IgD-negative memory B cell (primary cell): ENCODE measurements at regions not wholly inside any gene's neighbourhood (a gene's known extent, or its start where the extent isn't known, plus 50 kb on each side); places are given as distances from the start of the nearest gene placed in this dataset.

ENCODE experiments used
- H3K27ac Mint-ChIP-seq, 3 donors: one replicate each; pipeline ENCODE4 v1.8.0; 2020 to 2022; ENCODE audit warnings: mild to moderate bottlenecking in 3 of 3, mixed read lengths in 3 of 3, moderate library complexity in 1 of 3
- H3K27me3 Mint-ChIP-seq: one replicate; pipeline ENCODE4 v1.8.0; 2021; ENCODE audit warnings: mixed read lengths
- H3K36me3 Mint-ChIP-seq: one replicate; pipeline ENCODE4 v1.8.0; 2020; ENCODE audit warnings: mild to moderate bottlenecking, mixed read lengths
- H3K4me1 Mint-ChIP-seq, 3 donors: one replicate each; pipeline ENCODE4 v1.8.0; 2020 to 2022; ENCODE audit warnings: mixed read lengths in 3 of 3, mild to moderate bottlenecking in 1 of 3
- H3K4me3 Mint-ChIP-seq, 4 donors: one replicate each; pipeline ENCODE4 v1.8.0; 2020 to 2022; ENCODE audit warnings: mild to moderate bottlenecking in 4 of 4, mixed read lengths in 4 of 4, moderate library complexity in 3 of 4
- H3K9me3 Mint-ChIP-seq, 3 donors: one replicate each; pipeline ENCODE4 v1.8.0; 2020 to 2021; ENCODE audit warnings: mixed read lengths in 3 of 3, mild to moderate bottlenecking in 1 of 3

GRCh38 chr12:58140395-58140794, 199.0 kb downstream of the ATP23 start:
- no peak overlapping the region for H3K27ac Mint-ChIP-seq
- peaks cover 2% of the 10 kb centered on the region for H3K27me3 Mint-ChIP-seq
- H3K4me1 Mint-ChIP-seq: no peaks in the 10 kb centered on the region
- no peaks in the 10 kb centered on the region for H3K36me3 Mint-ChIP-seq
- no peak overlapping the region for H3K4me3 Mint-ChIP-seq
- peaks cover 2 to 10% (median 9%) of the 10 kb centered on the region in 3 donors for H3K9me3 Mint-ChIP-seq

- Mint-ChIP-seq H3K27ac (no peak overlapping the region), H3K27me3 (no peaks in the 10 kb centered on the region), H3K4me1 (no peaks in the 10 kb centered on the region), H3K36me3 (no peaks in the 10 kb centered on the region), H3K4me3 (no peak overlapping the region), H3K9me3 (peaks cover 6 to 13% (median 7%) of the 10 kb centered on the region in 3 donors)
These were observed 201.6 kb downstream of the ATP23 start for GRCh38 chr12:58142991-58143390.

GRCh38 chr12:58143498-58143995, 202.2 kb downstream of the ATP23 start:
- Mint-ChIP-seq H3K4me1 (no peaks in the 10 kb centered on the region), H3K4me3 (no peak overlapping the region), H3K36me3 (no peaks in the 10 kb centered on the region), H3K27ac (no peak overlapping the region), H3K27me3 (no peaks in the 10 kb centered on the region), H3K9me3 (peaks cover 7 to 13% (median 7%) of the 10 kb centered on the region in 3 donors)

DNA sequence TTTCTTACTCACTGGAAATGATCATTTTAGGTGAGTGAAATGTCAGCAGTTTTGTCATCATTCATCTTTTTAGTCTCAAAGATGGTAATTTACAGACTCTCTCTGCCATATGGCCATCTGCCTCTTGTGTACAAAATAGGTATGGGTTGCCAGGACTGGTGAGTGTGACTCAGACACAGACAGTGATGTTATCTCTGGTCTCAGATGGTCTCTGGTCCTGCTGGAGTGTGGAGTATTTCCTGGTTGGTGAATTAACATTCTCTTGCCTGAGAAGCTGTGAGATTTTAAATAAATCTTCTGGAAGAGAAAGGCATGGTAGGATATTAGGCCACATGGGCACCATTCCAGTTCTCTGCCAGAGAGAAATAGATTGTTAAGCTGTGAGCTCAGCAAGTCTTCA, 207.0 kb downstream of the ATP23 start:
- Mint-ChIP-seq H3K4me3 (no peak overlapping the region), H3K4me1 (no peaks in the 10 kb centered on the region), H3K36me3 (peaks cover 1% of the 10 kb centered on the region), H3K27me3 (no peaks in the 10 kb centered on the region), H3K27ac (no peak overlapping the region), H3K9me3 (peaks cover 7 to 13% (median 9%) of the 10 kb centered on the region in 3 donors)

GRCh38 chr12:58148976-58149375, 207.6 kb downstream of the ATP23 start:
- peaks cover 1% of the 10 kb centered on the region for H3K36me3 Mint-ChIP-seq
- H3K4me1 Mint-ChIP-seq: no peaks in the 10 kb centered on the region
- H3K27ac Mint-ChIP-seq: no peak overlapping the region
- peaks cover 7 to 13% (median 9%) of the 10 kb centered on the region in 3 donors for H3K9me3 Mint-ChIP-seq
- no peaks in the 10 kb centered on the region for H3K27me3 Mint-ChIP-seq
- no peak overlapping the region for H3K4me3 Mint-ChIP-seq

- no peak overlapping the region for H3K4me3 Mint-ChIP-seq
- H3K36me3 Mint-ChIP-seq: no peaks in the 10 kb centered on the region
- H3K4me1 Mint-ChIP-seq: no peaks in the 10 kb centered on the region
- H3K9me3 Mint-ChIP-seq: peaks cover 0 to 4% (median 0%) of the 10 kb centered on the region in 3 donors
- H3K27me3 Mint-ChIP-seq: peaks cover 7% of the 10 kb centered on the region
- no peak overlapping the region for H3K27ac Mint-ChIP-seq
These were observed 213.0 kb downstream of the ATP23 start for GRCh38 chr12:58154359-58154758.

DNA sequence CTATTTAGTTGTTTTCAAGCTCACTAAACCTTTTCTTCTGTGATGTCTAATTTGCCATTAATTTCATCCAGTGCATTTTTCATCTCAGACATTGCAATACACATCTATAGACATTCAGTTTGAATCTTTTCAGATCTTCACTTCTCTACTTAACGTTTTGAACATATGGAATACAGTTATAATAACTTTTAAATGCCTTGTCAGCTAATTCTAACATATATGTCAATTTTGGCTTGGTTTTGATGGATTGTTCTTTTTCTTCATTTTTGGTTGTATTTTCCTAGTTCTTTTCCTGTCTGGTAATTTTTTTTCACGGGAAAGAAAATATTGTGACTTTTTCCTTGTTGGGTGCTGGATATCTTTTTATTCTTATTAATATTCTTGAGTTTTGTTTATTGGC, 215.3 kb downstream of the ATP23 start:
- no peak overlapping the region for H3K27ac Mint-ChIP-seq
- peaks cover 7% of the 10 kb centered on the region for H3K27me3 Mint-ChIP-seq
- H3K9me3 Mint-ChIP-seq: peaks cover 0 to 4% (median 0%) of the 10 kb centered on the region in 3 donors
- no peaks in the 10 kb centered on the region for H3K4me1 Mint-ChIP-seq
- H3K36me3 Mint-ChIP-seq: no peaks in the 10 kb centered on the region
- no peak overlapping the region for H3K4me3 Mint-ChIP-seq

DNA sequence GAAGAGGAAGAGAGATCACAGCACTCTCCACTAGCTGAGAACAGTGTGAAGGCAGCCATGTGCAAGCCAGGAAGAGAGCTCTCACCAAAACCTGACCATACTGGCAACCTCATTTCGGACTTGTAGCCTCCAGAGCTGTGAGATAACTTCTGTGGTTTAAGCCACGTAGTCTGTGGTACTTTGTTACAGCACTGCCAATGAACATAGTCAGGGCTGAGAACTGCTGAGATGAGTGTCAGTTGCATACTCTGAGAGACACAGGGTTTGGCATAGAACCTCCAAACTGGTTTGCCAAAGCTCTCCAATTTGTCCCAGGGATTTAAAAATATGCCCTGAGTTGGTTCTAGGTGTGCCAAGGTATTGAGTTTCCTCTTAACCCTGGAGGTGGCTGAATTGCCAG, 218.6 kb downstream of the ATP23 start:
- Mint-ChIP-seq H3K36me3 (no peaks in the 10 kb centered on the region), H3K27ac (no peak overlapping the region), H3K4me1 (no peaks in the 10 kb centered on the region), H3K4me3 (no peak overlapping the region), H3K9me3 (no peaks in the 10 kb centered on the region), H3K27me3 (peaks cover 4% of the 10 kb centered on the region)

- no peaks in the 10 kb centered on the region for H3K4me1 Mint-ChIP-seq
- H3K4me3 Mint-ChIP-seq: no peak overlapping the region
- H3K9me3 Mint-ChIP-seq: no peaks in the 10 kb centered on the region
- no peak overlapping the region for H3K27ac Mint-ChIP-seq
- peaks cover 4% of the 10 kb centered on the region for H3K27me3 Mint-ChIP-seq
- no peaks in the 10 kb centered on the region for H3K36me3 Mint-ChIP-seq
These were observed 220.4 kb downstream of the ATP23 start for GRCh38 chr12:58161773-58162172.

DNA sequence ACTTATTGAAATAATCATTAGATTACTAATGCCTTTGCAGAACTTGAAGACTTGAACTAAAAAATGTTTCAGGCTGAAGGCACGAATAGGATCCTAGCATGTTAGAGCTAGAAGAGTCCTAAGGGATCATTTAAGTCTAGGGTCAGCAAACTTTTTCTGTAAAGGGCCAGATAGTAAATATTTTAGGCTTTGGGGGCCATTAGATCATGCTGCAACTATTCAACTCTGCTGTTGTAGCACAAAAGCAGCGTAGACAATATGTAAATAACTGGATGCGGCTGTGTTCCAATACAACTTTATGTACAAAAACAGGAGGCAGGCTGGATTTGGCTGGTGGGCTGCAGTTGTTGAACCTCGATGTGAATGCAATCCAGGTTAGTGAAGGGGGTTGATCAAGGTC, 221.7 kb downstream of the ATP23 start:
- no peaks in the 10 kb centered on the region for H3K9me3 Mint-ChIP-seq
- no peak overlapping the region for H3K27ac Mint-ChIP-seq
- H3K27me3 Mint-ChIP-seq: peaks cover 4% of the 10 kb centered on the region
- H3K4me3 Mint-ChIP-seq: no peak overlapping the region
- no peaks in the 10 kb centered on the region for H3K4me1 Mint-ChIP-seq
- H3K36me3 Mint-ChIP-seq: no peaks in the 10 kb centered on the region

DNA sequence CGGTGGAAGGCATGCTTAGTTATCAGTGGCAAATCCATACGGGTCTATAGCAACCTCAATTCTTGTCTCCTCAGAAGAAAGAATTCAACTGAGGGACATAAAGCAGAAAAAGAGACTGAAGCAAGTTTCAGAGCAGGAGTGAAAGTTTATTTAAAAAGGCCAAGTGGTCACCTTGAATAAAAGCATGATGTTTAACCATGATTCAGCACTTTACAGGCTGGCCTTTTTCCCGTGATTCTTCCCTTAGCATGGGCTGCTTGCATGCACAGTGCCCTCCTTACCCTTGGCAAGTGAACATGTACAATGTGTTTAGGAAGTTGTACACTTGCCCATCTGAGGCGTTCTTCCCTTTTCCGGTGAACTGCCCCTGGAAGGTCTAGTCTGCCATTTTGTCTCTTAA, 225.3 kb downstream of the ATP23 start:
- Mint-ChIP-seq H3K36me3 (no peaks in the 10 kb centered on the region), H3K4me1 (no peaks in the 10 kb centered on the region), H3K27ac (no peak overlapping the region), H3K27me3 (peaks cover 1% of the 10 kb centered on the region), H3K4me3 (no peak overlapping the region), H3K9me3 (no peaks in the 10 kb centered on the region)

DNA sequence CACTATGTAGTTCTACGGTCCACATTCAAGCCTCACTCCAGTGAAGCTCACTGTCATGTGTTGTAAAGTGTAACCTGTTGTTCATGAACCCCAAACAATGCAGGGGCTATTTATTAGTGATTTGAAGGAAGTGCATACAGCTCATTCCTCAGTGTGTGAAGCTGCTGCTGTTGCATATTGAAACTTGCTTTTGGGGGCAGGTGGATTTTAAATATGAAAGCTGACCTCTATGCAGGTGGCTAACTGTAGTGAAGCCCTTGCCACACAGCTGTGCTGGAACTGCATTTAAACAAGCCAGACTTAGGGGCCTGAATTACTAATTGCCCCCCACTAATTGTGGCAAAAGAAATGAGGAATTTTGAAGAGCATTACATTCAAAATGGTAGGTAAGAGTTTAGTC, 226.3 kb downstream of the ATP23 start:
- no peaks in the 10 kb centered on the region for H3K4me1 Mint-ChIP-seq
- H3K27me3 Mint-ChIP-seq: peaks cover 1% of the 10 kb centered on the region
- no peak overlapping the region for H3K27ac Mint-ChIP-seq
- H3K36me3 Mint-ChIP-seq: no peaks in the 10 kb centered on the region
- H3K9me3 Mint-ChIP-seq: no peaks in the 10 kb centered on the region
- H3K4me3 Mint-ChIP-seq: no peak overlapping the region

DNA sequence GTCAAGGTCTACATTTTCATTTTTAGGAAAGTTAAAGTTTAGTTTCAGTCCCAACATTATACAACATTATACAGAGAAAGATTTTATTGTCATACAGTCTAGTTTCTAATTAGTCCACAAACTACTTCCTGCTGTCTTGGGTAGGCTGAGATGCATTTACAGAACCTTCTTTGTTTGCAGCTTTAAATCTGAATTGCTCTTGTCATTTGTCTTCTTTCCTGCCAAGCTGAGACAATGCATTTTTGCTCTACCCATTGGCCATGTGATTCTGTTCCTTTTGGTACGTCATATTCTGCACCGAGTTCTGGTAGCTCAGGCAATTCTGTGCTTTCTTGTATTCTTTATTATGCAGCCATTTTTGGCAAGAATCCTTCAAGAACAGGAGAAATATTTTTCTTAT, 228.5 kb downstream of the ATP23 start:
- H3K27ac Mint-ChIP-seq: no peak overlapping the region
- no peaks in the 10 kb centered on the region for H3K4me1 Mint-ChIP-seq
- peaks cover 0 to 2% (median 0%) of the 10 kb centered on the region in 3 donors for H3K9me3 Mint-ChIP-seq
- H3K27me3 Mint-ChIP-seq: peaks cover 4% of the 10 kb centered on the region
- no peak overlapping the region for H3K4me3 Mint-ChIP-seq
- no peaks in the 10 kb centered on the region for H3K36me3 Mint-ChIP-seq

- H3K9me3 Mint-ChIP-seq: peaks cover 0 to 6% (median 2%) of the 10 kb centered on the region in 3 donors
- H3K36me3 Mint-ChIP-seq: no peaks in the 10 kb centered on the region
- H3K27me3 Mint-ChIP-seq: peaks cover 7% of the 10 kb centered on the region
- no peak overlapping the region for H3K27ac Mint-ChIP-seq
- peaks cover 0 to 5% (median 0%) of the 10 kb centered on the region in 3 donors for H3K4me1 Mint-ChIP-seq
- no peak overlapping the region for H3K4me3 Mint-ChIP-seq
These were observed 230.5 kb downstream of the ATP23 start for GRCh38 chr12:58171914-58172313.

GRCh38 chr12:58172433-58173073, 231.2 kb downstream of the ATP23 start:
- H3K27me3 Mint-ChIP-seq: peaks cover 7% of the 10 kb centered on the region

GRCh38 chr12:58174316-58174715, 232.9 kb downstream of the ATP23 start:
- Mint-ChIP-seq H3K4me3 (no peak overlapping the region), H3K27ac (no peak overlapping the region), H3K36me3 (no peaks in the 10 kb centered on the region), H3K27me3 (peaks cover 6% of the 10 kb centered on the region), H3K4me1 (peaks cover 0 to 5% (median 1%) of the 10 kb centered on the region in 3 donors), H3K9me3 (peaks cover 0 to 6% (median 2%) of the 10 kb centered on the region in 3 donors)

More at GRCh38 chr12:58172433-58173073, 231.2 kb downstream of the ATP23 start:
- H3K36me3 Mint-ChIP-seq: no peaks in the 10 kb centered on the region
- peaks cover 0 to 6% (median 2%) of the 10 kb centered on the region in 3 donors for H3K9me3 Mint-ChIP-seq
- H3K4me1 Mint-ChIP-seq: peaks cover 0 to 5% (median 1%) of the 10 kb centered on the region in 3 donors
- no peak overlapping the region for H3K4me3 Mint-ChIP-seq
- H3K27ac Mint-ChIP-seq: no peak overlapping the region
